ENCODE measurements at regions not wholly inside any gene's neighbourhood (a gene's known extent, or its start where the extent isn't known, plus 50 kb on each side); places are given as distances from the start of the nearest gene placed in this dataset.

DNA sequence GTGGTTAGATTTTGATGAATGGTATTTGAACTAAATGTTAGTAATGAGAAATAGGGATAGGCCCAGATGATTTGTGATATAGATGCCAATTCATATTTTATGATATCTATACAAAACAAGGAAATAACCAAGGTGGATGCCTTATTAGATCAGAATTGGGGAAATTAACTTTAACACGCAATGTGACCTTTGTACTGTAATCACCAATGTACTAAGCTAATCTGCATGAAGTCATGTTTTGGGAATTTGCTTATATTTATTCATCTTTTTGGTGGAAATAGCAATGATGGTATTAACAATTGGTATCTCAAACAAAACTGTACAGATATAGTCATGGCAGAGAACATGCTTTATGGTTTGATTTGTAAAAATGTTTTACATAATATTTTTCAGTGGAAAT, 504.7 kb downstream of the PLCL1 start:
- TF ChIP-seq, protein P1, sequence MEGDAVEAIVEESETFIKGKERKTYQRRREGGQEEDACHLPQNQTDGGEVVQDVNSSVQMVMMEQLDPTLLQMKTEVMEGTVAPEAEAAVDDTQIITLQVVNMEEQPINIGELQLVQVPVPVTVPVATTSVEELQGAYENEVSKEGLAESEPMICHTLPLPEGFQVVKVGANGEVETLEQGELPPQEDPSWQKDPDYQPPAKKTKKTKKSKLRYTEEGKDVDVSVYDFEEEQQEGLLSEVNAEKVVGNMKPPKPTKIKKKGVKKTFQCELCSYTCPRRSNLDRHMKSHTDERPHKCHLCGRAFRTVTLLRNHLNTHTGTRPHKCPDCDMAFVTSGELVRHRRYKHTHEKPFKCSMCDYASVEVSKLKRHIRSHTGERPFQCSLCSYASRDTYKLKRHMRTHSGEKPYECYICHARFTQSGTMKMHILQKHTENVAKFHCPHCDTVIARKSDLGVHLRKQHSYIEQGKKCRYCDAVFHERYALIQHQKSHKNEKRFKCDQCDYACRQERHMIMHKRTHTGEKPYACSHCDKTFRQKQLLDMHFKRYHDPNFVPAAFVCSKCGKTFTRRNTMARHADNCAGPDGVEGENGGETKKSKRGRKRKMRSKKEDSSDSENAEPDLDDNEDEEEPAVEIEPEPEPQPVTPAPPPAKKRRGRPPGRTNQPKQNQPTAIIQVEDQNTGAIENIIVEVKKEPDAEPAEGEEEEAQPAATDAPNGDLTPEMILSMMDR (IDR thresholded peaks at IDR 0.05; ENCODE audit: low read length): no peak
- no peak for TF ChIP-seq EZH2 (IDR thresholded peaks at IDR 0.05; ENCODE audit: borderline replicate concordance, low read length)

Data from OCI-LY1 (cell line).